ENCODE measurements at regions not wholly inside any gene's neighbourhood (a gene's known extent, or its start where the extent isn't known, plus 50 kb on each side); places are given as distances from the start of the nearest gene placed in this dataset.

- TF ChIP-seq EZH2phosphoT487 (IDR thresholded peaks at IDR 0.05; ENCODE audit: low read depth) (no peak), CTCF (IDR thresholded peaks at IDR 0.05; ENCODE audit: low read depth, low read length) (no peak)
Observed at GRCh38 chr1:165045902-165046301, 310.6 kb downstream of the LMX1A start.

Measured in OCI-LY3 (cell line).